ENCODE measurements at regions not wholly inside any gene's neighbourhood (a gene's known extent, or its start where the extent isn't known, plus 50 kb on each side); places are given as distances from the start of the nearest gene placed in this dataset.

- H3K4me3 ChIP-seq, result no peak overlapping the region
- DNase-seq, result no peak
- no peaks in the 10 kb centered on the region for H3K27me3 ChIP-seq (replicated peaks in 1 of 7)
- H3K9me3 ChIP-seq, result peaks cover 0 to 12% (median 1%) of the 10 kb centered on the region in 8 donors
- WGBS, 5 donors, result 0 to 75% (median 33%) methylated on average over 1 of the region's 1 CpG
- no peaks in the 10 kb centered on the region for H3K4me1 ChIP-seq
- no peak for TF ChIP-seq POLR2A (IDR thresholded peaks at IDR 0.05)
- no peak for TF ChIP-seq CTCF (IDR thresholded peaks at IDR 0.05 in 8 of 11, conservative IDR thresholded peaks at IDR 0.05 in 3 of 11)
- no peak for TF ChIP-seq POLR2AphosphoS5 (IDR thresholded peaks at IDR 0.05)
- H3K27ac ChIP-seq, result no peak overlapping the region
- intact Hi-C loops (cut with DNase I; ENCODE audit: low total_unique reads), result no loop called here
- H3K36me3 ChIP-seq, result no peaks in the 10 kb centered on the region
Observed at GRCh38 chr11:97962758-97963157, 1058.0 kb upstream of the CNTN5 start.

GRCh38 chr11:97963528-97964331 lies 1057.0 kb upstream of the CNTN5 start:
- H3K27me3 ChIP-seq (replicated peaks in 1 of 7), result no peaks in the 10 kb centered on the region
- peaks cover 0 to 20% (median 1%) of the 10 kb centered on the region in 8 donors for H3K9me3 ChIP-seq
- intact Hi-C loops (cut with DNase I; ENCODE audit: low total_unique reads), result no loop called here
- H3K36me3 ChIP-seq, result no peaks in the 10 kb centered on the region
- no peak for DNase-seq
- TF ChIP-seq POLR2AphosphoS5 (IDR thresholded peaks at IDR 0.05) (no peak), CTCF (IDR thresholded peaks at IDR 0.05 in 8 of 11, conservative IDR thresholded peaks at IDR 0.05 in 3 of 11) (no peak), POLR2A (IDR thresholded peaks at IDR 0.05) (no peak)
- H3K27ac ChIP-seq, result no peak overlapping the region
- 61 to 76% (median 68%) methylated on average over 8 of the region's 8 CpGs for WGBS, 5 donors
- no peak overlapping the region for H3K4me3 ChIP-seq
- H3K4me1 ChIP-seq, result no peaks in the 10 kb centered on the region

GRCh38 chr11:97964332-97965004 lies 1056.3 kb upstream of the CNTN5 start:
- Histone ChIP-seq H3K36me3 (no peaks in the 10 kb centered on the region), H3K27ac (no peak overlapping the region), H3K4me1 (no peaks in the 10 kb centered on the region), H3K9me3 (peaks cover 0 to 27% (median 1%) of the 10 kb centered on the region in 8 donors), H3K27me3 (replicated peaks in 1 of 7) (no peaks in the 10 kb centered on the region), H3K4me3 (no peak overlapping the region)
- 81 to 97% (median 83%) methylated on average over 3 of the region's 3 CpGs for WGBS, 5 donors
- intact Hi-C loops (cut with DNase I; ENCODE audit: low total_unique reads), result no loop called here
- no peak for DNase-seq
- TF ChIP-seq CTCF (IDR thresholded peaks at IDR 0.05 in 8 of 11, conservative IDR thresholded peaks at IDR 0.05 in 3 of 11) (no peak), POLR2A (IDR thresholded peaks at IDR 0.05) (no peak), POLR2AphosphoS5 (IDR thresholded peaks at IDR 0.05) (no peak)
